HG02970 (cell line): ENCODE measurements at regions not wholly inside any gene's neighbourhood (a gene's known extent, or its start where the extent isn't known, plus 50 kb on each side); places are given as distances from the start of the nearest gene placed in this dataset.
"Not testable (repeated sequence)": the region's sequence is repeated elsewhere in the genome, so short reads cannot be mapped to it uniquely, and the experiment has no call there.

Experiments
- ATAC-seq: cut with Tn5 transposase; IDR thresholded peaks from one replicate; pipeline ENCODE4 v1.9.1; 2021; ENCODE audit warnings: mild to moderate bottlenecking, moderate library complexity, moderate number of reproducible peaks; ENCODE audit not compliant: unreplicated experiment, low FRiP score

DNA sequence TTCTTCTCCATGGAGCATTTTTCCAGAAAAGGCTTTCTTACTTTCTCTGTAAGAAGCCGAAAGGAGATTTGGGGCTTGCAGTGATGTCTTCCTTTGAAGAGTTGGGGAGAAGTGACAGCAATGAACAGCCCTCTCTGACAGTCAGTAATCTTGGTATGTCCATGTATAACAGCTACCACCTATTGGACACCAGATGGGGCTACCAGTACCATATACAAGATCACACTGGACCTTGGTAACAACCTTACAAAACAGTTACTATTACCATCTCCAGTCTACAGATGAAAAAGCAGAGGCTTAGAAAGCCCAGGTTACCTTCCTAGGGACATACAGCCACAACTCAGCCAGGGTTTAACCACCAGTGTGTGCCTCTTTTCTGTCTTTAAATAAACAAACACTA lies 272.7 kb upstream of the TRPC7 start:
- no peak for ATAC-seq

DNA sequence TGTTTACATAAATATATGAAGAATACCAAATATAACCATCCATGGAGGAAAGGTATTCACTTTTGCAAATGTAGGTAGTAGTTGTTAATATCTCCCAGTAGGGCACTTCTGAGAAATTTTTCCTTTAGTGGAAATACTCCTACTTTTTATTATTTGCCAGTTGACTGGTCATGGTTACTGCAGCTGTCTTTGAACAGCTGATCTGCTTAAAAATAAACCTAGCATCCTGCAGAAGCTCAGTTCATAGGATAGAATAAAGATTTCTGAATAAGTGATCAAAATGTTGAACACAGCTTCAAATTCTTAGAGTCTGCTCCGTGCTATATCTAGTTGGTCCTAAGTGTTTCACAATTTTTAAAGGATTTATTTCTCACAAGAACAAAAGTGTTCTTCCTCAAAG lies 270.7 kb upstream of the TRPC7 start:
- ATAC-seq, result no peak

DNA sequence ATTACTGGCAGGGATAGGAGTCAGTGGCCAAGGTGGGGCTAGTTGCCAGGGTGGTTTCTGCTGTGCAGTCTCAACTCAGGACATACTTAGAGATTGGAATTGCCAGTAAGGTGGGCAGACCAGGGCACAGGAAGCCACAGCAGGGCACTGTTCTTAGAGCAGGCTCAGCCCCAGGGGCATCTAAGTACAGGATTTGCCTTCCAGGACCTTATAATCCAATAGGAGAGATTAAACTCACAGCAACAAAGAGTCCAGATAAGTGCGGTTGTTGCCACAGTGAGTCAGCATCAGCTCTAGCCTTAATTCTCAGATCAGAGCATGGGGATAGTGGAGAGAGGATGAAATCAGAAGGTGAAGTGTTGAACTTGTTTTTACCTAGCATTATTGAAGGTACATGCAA lies 265.8 kb upstream of the TRPC7 start:
- no peak for ATAC-seq

DNA sequence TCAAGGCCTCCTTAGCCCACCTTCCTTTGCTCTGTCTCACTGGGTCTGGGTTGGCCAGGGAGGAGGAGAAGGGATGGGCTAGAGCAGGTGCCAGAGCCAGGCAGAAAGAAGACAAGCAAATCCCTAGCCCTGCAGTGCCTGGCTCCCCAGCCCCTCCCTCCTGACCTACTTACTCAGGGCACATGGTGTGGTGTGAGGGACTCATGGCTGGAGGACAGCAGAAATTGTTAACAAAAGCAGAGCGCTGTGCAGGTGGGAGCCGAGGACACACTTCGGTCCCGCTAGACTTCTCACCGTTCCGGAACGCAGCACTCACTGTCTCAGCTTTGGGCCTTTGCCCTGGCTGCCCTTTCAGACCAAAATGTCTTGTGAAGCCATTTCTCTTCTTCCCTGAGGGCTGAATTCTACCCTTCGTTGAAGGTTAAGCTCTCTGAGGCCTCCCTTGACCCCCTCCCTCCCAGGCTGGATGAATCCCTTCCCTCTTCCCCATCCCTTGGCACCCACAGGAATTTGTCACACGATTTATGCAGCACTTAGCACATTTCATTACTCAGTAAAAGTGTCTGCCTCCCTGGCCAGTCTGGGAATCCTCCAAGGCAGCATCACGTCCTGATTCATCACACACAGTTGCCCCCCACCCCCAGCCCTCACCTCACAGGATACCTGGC lies 263.9 kb upstream of the TRPC7 start:
- ATAC-seq, result no peak

DNA sequence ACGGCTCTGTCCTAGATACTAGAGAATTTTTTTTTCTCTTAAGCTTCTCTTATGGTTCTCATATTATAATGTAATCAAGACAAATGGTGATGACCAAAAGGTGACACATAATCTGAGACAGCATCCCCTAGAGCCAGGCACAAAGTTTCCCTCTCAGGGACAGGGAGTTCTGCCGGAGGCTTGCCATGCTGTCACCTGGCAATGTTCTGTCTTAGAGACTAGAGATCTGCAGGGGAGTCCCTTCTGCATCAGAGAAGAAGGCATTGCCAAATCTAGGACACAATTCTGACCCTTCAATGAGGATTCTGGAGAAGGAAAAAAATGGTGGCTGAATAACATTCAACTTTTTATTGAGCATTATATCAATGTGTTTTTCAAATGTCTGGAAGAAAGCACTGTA lies 261.2 kb upstream of the TRPC7 start:
- no peak for ATAC-seq

DNA sequence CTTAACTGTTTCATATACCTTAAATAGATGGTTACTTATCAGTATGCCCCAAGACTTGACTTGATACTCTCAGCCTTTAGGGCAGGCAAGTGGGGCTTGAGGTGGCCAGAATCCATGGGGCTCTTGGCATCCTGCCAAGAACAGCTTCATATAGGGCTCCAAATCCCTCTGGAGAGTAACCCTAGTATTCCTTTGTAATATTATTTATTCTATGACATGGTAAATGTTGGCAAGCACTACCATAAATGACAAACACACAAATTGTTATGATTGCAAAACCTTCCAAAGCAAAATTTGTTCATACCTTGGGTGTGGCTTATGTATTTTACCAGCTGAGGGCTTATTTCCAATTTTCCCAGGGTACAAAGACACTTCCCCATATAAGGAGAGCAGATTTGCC lies 257.4 kb upstream of the TRPC7 start:
- no peak for ATAC-seq

DNA sequence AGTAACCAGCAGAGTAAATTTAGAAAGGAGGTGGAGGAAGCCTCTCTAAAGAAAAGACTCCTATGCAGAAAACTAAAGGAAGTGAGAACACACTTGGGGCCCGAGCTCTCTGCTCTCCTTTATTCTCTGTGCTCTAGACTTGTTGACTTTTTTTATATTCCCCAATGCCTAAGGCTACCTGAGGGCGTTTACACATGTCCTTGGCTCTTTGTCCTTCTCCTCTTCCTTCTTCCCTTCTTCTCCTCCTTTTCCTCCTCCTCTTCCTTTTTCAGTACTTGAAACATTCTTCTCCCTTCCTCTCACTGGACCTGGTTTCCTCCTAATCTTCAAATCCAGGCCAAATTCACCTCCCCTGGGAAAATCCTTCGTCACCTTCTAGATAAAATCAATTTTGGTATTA lies 256.4 kb upstream of the TRPC7 start:
- ATAC-seq, result no peak

DNA sequence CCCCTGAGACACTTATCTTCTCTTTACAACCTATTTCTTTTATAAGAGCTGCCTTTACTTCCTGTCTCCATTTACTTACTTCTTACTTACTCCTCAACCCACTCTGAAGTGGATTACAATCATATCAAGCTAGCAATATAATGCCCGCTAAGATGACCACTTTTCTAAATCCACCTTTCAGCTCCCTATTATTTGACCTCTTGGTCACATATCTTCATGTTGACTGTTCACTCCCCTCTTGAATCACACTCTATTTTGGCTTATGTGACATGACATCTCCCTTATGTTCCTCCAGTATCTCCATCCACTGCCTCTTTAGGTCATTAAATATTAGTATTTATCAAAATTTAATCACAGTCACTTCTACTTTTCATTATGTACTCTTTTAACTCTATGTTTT lies 255.3 kb upstream of the TRPC7 start:
- ATAC-seq, result no peak

DNA sequence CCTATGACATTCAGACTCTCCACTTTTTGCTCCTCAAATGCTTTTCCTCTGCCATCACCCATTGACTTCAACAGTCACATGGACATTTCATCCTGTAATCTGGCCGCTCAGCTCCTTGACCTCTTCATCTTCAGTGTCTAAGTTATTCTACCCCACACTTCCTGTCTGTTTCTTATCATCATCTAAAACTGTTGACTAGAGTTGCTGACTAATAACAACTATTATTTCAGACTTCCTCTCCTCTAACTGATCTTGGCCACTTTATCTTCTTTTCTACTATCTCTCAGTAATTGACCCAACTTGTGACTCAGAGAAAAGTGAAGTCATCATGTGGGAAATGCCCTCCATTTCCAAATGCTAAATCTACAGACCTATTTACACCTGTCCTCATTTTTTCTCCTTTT lies 254.7 kb upstream of the TRPC7 start:
- ATAC-seq, result no peak

DNA sequence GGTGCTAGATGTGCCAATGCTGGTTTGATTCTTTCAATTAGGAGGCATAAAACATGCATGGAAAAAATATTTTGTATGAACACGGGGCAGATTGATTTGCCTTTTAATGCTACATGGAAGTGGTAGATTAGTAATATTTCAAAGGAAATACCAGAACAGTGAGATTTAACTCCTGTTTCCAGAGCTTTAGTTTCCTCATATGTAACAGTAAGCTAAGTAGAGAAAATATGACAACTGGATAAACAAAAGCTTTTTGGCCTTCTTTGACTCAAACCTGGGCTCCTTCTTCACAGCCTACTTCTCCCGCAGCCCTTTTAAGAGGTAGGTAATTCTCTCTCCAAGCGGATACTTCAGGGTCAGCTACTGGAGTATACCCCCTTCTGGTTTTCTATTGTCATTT lies 254.2 kb upstream of the TRPC7 start:
- ATAC-seq, result no peak

DNA sequence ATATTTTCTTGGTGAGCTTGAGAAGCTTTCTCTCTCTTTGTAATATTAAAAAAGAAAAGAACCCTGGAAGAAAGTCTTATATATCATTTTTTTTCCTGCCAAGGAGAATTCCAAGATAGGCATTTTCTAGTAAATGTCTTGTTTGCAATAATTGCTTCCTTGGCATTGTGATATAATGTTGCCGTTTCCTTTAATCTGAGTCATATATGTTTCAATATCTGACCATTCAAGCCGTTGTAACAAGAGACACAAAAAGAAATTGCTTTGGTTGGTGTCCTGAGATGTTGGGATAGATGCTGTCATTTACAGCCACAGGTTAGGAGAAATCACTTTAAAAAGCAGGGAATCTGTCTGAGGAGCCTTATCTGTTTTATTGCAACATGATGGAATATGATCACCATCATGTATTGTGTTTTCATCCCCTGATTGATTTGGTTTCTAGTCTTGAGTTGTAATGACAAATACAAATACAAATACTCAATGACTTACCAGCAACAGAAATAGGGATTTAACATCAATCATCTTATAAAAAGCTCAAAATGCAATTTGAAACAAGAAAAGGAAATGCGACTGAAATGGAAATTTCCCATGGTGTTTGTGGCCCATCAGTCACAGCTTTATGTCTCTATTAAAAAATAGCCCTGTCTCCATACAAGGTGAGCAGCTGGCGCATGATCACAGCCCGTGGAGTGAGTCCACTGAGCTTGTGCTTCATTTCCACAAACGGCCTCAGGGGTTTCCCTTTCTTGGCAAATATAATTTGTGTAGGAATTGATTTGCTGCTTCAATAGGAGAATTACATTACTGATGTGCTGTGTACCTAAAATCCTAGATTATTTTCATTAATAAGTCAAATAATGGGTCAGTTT lies 250.1 kb upstream of the TRPC7 start:
- no peak for ATAC-seq

DNA sequence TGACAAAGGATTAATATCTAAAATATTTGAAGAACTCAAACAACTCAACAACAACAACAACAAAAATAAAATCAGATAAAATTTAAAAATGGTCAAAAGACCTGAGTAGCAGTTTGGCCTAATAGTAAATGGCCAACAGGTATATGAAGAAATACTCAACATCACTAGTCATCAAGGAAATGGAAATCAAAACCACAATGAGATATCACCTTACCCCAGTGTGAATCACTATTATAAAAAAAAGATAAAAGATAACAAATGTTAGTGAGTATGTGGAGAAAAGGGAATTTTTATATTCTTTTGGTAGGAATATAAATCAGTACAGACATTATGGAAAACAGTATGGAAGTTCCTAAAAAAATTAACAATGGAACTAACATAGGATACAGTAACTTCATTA lies 247.9 kb upstream of the TRPC7 start:
- no peak for ATAC-seq

DNA sequence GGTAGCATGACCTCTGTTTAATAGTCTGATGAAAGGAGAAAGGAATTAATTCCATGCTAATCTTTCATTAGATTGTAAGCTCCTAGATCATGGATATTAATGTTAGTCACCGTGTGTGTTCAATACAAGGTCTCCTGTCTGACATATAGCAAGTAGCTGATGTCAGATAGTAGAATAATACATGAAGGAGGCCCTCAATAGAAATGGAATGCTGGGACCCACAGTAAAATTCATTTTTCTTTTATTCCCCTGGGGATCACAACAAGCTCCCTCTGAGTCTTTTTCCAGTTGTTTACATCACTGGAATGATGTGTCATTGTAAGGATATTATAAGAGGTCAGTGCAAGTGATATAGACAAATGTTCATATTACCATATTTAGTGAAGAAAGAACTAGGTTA lies 240.3 kb upstream of the TRPC7 start:
- ATAC-seq, result no peak

DNA sequence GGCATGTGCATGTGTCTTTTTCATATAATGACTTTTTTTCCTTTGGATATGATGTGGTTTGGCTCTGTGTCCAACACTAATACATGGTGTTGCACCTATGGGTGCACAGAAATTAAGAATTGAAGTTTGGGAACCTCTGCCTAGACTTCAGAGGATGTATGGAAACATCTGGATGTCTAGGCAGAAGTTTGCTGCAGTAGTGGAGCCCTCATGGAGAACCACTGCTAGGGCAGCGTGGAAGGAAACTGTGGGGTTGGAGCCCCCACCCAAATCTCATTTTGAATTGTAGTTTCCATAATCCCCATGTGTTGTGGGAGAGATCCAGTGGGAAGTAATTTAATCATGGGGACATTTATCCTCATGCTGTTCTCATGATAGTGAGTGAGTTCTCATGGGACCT lies 235.0 kb upstream of the TRPC7 start:
- ATAC-seq, result no peak

DNA sequence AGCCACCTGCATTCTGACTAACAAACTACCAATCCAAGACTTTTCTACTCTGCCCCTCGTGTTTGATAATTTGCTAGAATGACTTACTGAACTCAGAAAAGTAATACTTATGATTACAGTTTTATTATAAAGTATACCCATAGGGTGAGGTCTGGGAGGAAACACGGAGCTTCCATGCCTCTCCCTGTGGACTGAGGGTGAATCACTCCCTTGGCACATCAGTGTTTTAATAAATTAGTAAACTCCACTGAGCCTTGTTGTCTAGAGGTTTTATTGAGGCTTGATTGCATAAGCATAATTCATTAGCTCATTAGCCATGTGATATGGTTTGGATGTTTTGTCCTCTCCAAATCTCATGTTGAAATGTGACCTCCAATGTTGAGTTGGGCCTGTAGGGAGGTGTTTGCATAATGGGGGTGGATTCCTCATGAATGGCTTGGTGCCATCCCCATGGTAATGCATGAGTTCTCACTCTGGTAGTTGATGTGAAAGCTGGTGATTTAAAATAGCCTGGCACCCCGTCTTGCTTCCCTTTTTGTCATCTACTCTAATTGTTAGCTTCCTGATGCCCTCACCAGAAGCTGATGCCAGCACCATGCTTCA lies 233.6 kb upstream of the TRPC7 start:
- no peak for ATAC-seq

DNA sequence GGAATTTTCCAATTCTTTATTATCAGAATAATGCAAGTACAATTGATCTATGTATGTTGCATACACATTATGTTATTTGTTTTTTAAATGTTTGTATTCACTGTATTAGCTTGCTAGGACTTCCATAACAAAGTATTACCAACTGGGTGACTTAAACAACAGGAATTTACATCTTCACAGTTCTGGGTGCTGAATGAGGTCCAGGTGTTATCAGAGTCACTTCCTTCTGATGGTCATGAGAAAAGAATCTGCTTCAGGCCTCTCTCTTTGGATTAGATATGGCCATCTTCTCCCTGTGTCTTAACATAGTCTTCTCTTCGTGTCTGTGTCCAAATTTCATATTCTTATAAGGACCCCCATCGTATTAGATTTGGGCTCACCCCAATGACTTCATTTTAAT lies 229.1 kb upstream of the TRPC7 start:
- ATAC-seq, result no peak

DNA sequence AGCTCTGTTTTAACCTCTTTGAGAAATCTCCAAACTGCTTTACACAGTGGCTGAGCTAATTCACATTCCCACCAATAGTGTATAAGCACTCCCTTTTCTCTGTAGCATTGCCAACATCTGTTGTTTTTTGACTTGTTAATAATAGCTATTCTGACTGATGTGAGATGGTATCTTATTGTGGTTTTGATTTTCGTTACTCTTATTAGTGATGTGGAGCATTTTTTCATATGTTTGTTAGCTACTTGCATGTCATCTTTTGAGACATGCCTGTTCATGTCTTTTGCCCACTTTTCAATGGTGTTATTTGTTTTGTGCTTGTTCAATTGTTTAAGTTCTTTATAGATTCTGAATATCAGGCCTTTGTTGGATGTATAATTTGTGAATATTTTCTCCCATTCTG lies 225.2 kb upstream of the TRPC7 start:
- ATAC-seq, result no peak

DNA sequence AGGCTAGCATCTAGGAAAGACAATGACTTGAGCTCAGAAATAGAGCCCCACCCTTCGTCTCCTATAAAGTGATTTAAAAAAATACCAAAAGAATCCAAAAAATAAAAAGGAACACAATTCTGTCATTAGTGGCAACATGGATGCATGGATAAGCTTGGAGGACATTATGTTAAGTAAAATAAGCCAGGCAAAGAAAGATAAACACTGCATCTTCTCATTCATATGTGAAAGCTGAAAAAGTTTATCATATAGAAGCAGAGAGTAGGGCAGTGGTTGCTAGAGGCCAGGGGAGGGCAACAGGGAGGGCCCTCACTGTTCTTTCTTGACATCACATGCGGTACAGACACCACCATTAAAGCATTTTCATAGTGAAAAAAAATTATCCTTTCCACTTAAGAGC lies 220.9 kb upstream of the TRPC7 start:
- no peak for ATAC-seq

DNA sequence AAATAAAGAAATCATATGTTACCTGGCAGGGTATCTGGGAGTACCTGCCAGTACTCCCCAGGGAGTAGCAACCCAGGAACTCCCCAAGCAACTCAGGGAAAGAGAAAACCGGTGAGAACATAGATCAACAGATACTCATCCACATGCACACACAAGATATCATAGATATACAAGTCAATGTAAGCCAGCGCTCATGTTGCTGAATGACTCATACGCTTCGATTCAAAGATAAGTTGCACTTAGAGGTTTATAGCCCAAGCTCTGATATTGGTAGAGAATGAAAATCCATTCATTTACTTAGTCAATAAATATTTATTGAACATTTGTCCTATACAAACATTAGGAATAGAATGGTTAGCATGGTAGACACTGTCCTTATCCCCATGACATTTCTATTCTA lies 219.1 kb upstream of the TRPC7 start:
- ATAC-seq, result no peak

DNA sequence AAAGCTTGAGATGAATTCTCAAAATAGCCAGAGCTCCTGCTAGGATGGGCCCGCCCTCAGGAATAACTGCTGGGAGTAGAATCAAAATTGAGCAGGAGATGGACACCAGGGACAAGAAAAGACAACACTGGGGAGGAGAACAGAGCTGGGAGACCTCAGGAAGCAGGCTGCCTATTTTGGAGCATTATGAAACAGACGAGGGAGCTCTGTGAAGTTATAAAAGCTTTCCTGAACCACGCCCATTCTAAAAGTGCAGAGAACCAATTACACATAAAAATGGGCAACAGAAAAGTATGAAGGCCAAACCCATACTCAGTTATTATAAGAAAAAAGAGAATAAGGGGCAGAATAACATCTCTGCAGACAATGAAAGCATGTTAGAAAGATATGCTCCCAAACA lies 213.9 kb upstream of the TRPC7 start:
- ATAC-seq, result no peak

DNA sequence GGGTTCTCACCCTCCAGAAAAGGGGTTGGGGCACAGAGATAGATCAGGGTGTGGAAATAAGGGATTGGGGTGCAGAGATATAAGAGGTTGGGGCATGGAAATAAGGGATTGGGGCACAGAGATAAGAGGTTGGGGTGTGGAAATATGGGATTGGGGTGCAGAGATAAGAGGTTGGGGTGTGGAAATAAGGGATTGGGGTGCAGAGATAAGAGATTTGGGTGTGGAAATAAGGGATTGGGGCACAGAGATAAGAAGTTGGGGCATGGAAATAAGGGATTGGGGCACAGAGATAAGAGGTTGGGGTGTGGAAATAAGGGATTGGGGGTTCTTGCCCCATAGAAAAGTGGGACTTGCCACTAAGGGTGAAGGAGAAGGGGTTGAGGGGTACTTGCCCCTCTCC lies 204.5 kb upstream of the TRPC7 start:
- not testable (repeated sequence) for ATAC-seq

DNA sequence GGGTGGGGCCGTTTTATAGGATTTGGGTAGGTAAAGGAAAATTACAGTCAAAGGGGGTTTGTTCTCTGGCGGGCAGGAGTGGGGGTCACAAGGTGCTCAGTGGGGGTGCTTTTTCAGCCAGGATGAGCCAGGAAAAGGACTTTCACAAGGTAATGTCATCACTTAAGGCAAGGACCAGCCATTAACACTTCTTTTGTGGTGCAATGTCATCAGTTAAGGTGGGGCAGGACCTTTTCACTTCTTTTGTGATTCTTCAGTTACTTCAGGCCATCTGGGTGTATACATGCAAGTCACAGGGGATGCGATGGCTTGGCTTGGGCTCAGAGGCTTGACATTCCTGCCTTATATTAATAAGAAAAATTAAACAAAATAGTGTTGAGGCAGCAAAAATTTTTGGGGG lies 200.1 kb upstream of the TRPC7 start:
- ATAC-seq, result not testable (repeated sequence)
